Fibroblast of lung (primary cell): ENCODE measurements at regions not wholly inside any gene's neighbourhood (a gene's known extent, or its start where the extent isn't known, plus 50 kb on each side); places are given as distances from the start of the nearest gene placed in this dataset.
"Not testable (repeated sequence)": the region's sequence is repeated elsewhere in the genome, so short reads cannot be mapped to it uniquely, and the experiment has no call there.

Experiments used
- DNase-seq, 2 donors: peaks; one replicate each; pipeline versions ENCODE4 v3.0.0 to v3.0.0-alpha.2; 2010; ENCODE audit warnings: low read depth in 2 of 2
- H2AFZ ChIP-seq: 2 replicates; pipeline ENCODE4 v1.5.1; 2012; ENCODE audit warnings: low read length, control low read depth, inconsistent platforms
- H3K27ac ChIP-seq: 2 replicates; pipeline ENCODE4 v1.5.1; 2011; ENCODE audit warnings: low read length, control low read depth; ENCODE audit not compliant: insufficient read depth
- H3K27me3 ChIP-seq: 2 replicates; pipeline ENCODE4 v1.5.1; 2011; ENCODE audit warnings: mild to moderate bottlenecking, low read length; ENCODE audit not compliant: control insufficient read depth, insufficient read depth
- H3K36me3 ChIP-seq: 2 replicates; pipeline ENCODE4 v1.5.1; 2011; ENCODE audit warnings: low read length; ENCODE audit not compliant: control insufficient read depth, insufficient read depth
- H3K4me1 ChIP-seq: 2 replicates; pipeline ENCODE4 v1.5.1; 2011; ENCODE audit warnings: low read length; ENCODE audit not compliant: control insufficient read depth, insufficient read depth; ENCODE audit errors: extremely low read depth
- H3K4me2 ChIP-seq: 2 replicates; pipeline ENCODE4 v1.5.1; 2011; ENCODE audit warnings: low read length, control low read depth; ENCODE audit not compliant: insufficient read depth; ENCODE audit errors: extremely low read depth
- H3K4me3 ChIP-seq, 4 experiments: fragments of 200-600 bp in 1 of 4; sonication (generic) in 1 of 4; replicated peaks in 1 of 4; 2 replicates each; pipeline ENCODE4 v1.5.1; 2011 to 2016; ENCODE audit warnings: low read length in 4 of 4, low read depth in 3 of 4, mild to moderate bottlenecking in 3 of 4, control low read depth in 2 of 4, inconsistent platforms in 1 of 4, mixed read lengths in 1 of 4; ENCODE audit not compliant: insufficient read depth in 1 of 4; ENCODE audit errors: control extremely low read depth in 1 of 4
- H3K79me2 ChIP-seq: 2 replicates; pipeline ENCODE4 v1.5.1; 2012; ENCODE audit warnings: mild to moderate bottlenecking, low read length, inconsistent platforms; ENCODE audit not compliant: control insufficient read depth, insufficient read depth
- H3K9ac ChIP-seq: 2 replicates; pipeline ENCODE4 v1.5.1; 2011; ENCODE audit warnings: mild to moderate bottlenecking, low read length, control low read depth; ENCODE audit not compliant: insufficient read depth
- H3K9me3 ChIP-seq: 2 replicates; pipeline ENCODE4 v1.5.1; 2012; ENCODE audit warnings: low read depth, low read length; ENCODE audit not compliant: control insufficient read depth, insufficient read depth
- H4K20me1 ChIP-seq: 2 replicates; pipeline ENCODE4 v1.5.1; 2011; ENCODE audit warnings: low read length; ENCODE audit not compliant: control insufficient read depth, insufficient read depth; ENCODE audit errors: extremely low read depth
- EZH2 ChIP-seq: IDR thresholded peaks from 2 replicates; pipeline ENCODE4 v1.5.1; 2012; ENCODE audit warnings: low read length, control low read depth, mild to moderate bottlenecking; ENCODE audit errors: missing control alignments
- TF ChIP-seq, protein P1 (sequence below), 2 donors: IDR thresholded peaks in 1 of 2; conservative IDR thresholded peaks in 1 of 2; 1 replicate in 1 of 2; 2 replicates in 1 of 2; pipeline ENCODE4 v1.5.1; 2011 to 2012; ENCODE audit warnings: low read length in 2 of 2, control low read depth in 1 of 2, inconsistent platforms in 1 of 2, low read depth in 1 of 2, mild to moderate bottlenecking in 1 of 2

DNA sequence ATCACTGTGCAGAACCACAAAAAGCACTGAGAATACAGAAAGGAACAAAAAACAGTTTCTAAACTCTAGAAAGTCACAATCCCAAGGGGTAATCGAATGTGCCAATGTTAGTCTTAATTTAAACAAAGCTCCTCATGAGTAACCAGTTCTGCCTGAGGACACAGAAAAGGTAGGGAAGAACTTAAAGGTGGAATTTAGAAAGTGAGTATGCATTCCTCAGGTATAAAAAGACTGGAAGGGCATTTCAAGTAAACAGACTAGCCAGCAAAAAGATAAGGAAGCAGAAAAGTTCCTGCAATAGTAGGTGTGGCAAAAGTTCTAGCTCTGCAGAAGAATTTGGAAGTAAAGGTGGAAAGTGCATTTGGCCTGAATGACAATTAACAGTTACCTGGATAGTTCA lies 84.6 kb upstream of the DLX6 start:
- Histone ChIP-seq H3K9ac (no peak overlapping the region), H3K36me3 (no peaks in the 10 kb centered on the region), H3K4me1 (no peaks in the 10 kb centered on the region), H3K79me2 (no peaks in the 10 kb centered on the region), H3K4me2 (no peak overlapping the region), H4K20me1 (no peaks in the 10 kb centered on the region), H3K9me3 (no peaks in the 10 kb centered on the region), H2AFZ (no peak overlapping the region), H3K27me3 (no peaks in the 10 kb centered on the region), H3K27ac (no peak overlapping the region), H3K4me3 (no peak overlapping the region)
- no peak for TF ChIP-seq EZH2
- TF ChIP-seq, protein P1, sequence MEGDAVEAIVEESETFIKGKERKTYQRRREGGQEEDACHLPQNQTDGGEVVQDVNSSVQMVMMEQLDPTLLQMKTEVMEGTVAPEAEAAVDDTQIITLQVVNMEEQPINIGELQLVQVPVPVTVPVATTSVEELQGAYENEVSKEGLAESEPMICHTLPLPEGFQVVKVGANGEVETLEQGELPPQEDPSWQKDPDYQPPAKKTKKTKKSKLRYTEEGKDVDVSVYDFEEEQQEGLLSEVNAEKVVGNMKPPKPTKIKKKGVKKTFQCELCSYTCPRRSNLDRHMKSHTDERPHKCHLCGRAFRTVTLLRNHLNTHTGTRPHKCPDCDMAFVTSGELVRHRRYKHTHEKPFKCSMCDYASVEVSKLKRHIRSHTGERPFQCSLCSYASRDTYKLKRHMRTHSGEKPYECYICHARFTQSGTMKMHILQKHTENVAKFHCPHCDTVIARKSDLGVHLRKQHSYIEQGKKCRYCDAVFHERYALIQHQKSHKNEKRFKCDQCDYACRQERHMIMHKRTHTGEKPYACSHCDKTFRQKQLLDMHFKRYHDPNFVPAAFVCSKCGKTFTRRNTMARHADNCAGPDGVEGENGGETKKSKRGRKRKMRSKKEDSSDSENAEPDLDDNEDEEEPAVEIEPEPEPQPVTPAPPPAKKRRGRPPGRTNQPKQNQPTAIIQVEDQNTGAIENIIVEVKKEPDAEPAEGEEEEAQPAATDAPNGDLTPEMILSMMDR (conservative IDR thresholded peaks at IDR 0.05 in 1 of 2, IDR thresholded peaks at IDR 0.05 in 1 of 2; ENCODE audit: low read depth in 1 of 2, low read length in 2 of 2): no peak
- DNase-seq: no peak

DNA sequence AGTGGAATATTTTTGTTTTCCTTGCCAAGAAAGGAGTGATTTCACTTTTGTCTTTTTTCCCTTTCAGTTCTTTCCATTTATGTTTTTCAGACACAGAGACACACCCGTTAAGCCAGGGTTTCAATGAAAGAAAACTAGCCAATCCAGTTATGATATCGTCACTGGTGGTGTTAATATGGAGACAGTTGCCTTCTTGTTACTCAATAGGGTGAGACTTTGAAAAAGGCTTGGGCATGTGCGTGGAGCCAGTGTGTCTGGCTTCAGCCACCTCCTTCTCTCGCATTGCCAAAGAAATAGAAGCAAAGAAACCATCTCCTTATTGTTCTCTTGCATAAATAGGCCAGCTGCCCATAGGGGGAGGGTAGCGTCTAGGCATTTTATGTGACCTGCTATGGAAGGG lies 84.1 kb upstream of the DLX6 start:
- no peak for DNase-seq
- Histone ChIP-seq H3K36me3 (no peaks in the 10 kb centered on the region), H2AFZ (no peak overlapping the region), H3K27ac (no peak overlapping the region), H3K9me3 (no peaks in the 10 kb centered on the region), H3K4me1 (no peaks in the 10 kb centered on the region), H3K4me2 (no peak overlapping the region), H3K9ac (no peak overlapping the region), H3K79me2 (no peaks in the 10 kb centered on the region), H3K4me3 (no peak overlapping the region), H3K27me3 (no peaks in the 10 kb centered on the region), H4K20me1 (no peaks in the 10 kb centered on the region)
- TF ChIP-seq, protein P1 (conservative IDR thresholded peaks at IDR 0.05 in 1 of 2, IDR thresholded peaks at IDR 0.05 in 1 of 2; ENCODE audit: low read depth in 1 of 2, low read length in 2 of 2): no peak
- no peak for TF ChIP-seq EZH2

DNA sequence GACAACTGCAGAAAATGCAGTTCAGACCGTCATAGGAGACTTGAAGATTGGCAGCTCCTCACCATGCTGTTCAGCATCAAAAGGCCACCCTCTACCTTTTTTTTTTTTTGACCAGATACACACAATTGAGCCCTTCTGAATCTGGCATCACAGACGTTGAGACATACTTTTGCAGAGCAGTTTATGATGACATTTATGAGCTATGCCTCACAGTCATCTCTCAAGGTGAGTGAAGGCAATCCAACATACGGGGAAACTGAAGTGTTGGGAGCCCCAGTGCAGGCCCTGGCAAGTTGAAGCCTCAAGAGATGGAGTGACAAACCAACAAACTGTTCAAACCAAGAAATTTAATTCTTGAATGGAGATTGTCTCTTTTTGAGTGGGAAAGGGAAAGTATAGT lies 83.6 kb upstream of the DLX6 start:
- Histone ChIP-seq H3K27ac (no peak overlapping the region), H3K9ac (no peak overlapping the region), H3K27me3 (no peaks in the 10 kb centered on the region), H3K9me3 (no peaks in the 10 kb centered on the region), H2AFZ (no peak overlapping the region), H3K36me3 (no peaks in the 10 kb centered on the region), H4K20me1 (no peaks in the 10 kb centered on the region), H3K4me3 (no peak overlapping the region), H3K79me2 (no peaks in the 10 kb centered on the region), H3K4me2 (no peak overlapping the region), H3K4me1 (no peaks in the 10 kb centered on the region)
- no peak for DNase-seq
- no peak for TF ChIP-seq EZH2
- TF ChIP-seq, protein P1 (conservative IDR thresholded peaks at IDR 0.05 in 1 of 2, IDR thresholded peaks at IDR 0.05 in 1 of 2; ENCODE audit: low read depth in 1 of 2, low read length in 2 of 2): no peak

DNA sequence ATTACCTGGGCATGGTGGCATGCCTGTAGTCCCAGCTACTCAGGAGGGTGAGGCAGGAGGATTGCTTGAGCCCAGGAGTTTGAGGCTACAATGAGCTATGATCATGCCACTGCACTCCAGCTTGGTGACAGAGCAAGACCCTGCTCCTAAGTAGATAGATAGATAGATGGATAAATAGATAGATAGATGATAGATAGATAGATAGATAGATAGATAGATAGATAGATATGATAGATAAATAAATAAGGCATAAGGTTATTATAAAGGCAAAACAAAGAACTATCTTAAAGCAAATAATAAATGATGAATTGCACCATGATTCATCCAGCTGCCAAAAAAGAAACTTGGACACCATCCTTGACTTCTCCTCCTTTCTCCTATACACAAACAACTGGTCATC lies 82.0 kb upstream of the DLX6 start:
- H3K9ac ChIP-seq: not testable (repeated sequence)

More for the DNA sequence above, 82.0 kb upstream of the DLX6 start:
- H3K4me1 ChIP-seq, H3K27me3 ChIP-seq, DNase-seq, H3K4me3 ChIP-seq, H3K9me3 ChIP-seq, H3K27ac ChIP-seq, H3K36me3 ChIP-seq, H4K20me1 ChIP-seq, H3K4me2 ChIP-seq, H3K79me2 ChIP-seq, H2AFZ ChIP-seq: not testable (repeated sequence)
